ENCODE measurements at regions not wholly inside any gene's neighbourhood (a gene's known extent, or its start where the extent isn't known, plus 50 kb on each side); places are given as distances from the start of the nearest gene placed in this dataset.
"Not testable (repeated sequence)": the region's sequence is repeated elsewhere in the genome, so short reads cannot be mapped to it uniquely, and the experiment has no call there.

- no peak for DNase-seq (ENCODE audit: low spot score)
Measured at GRCh38 chr4:15162465-15163283, 160.4 kb downstream of the CPEB2 start.

- DNase-seq (ENCODE audit: low spot score) = no peak
Measured at GRCh38 chr4:15163284-15163645, 161.0 kb downstream of the CPEB2 start.

GRCh38 chr4:15164571-15164970, 162.3 kb downstream of the CPEB2 start:
- DNase-seq (ENCODE audit: low spot score) = no peak

- no peak for DNase-seq (ENCODE audit: low spot score)
Measured at GRCh38 chr4:15167743-15168142, 165.5 kb downstream of the CPEB2 start.

- DNase-seq (ENCODE audit: low spot score) = no peak
Measured at GRCh38 chr4:15168759-15169158, 166.5 kb downstream of the CPEB2 start.

- no peak for DNase-seq (ENCODE audit: low spot score)
Measured at GRCh38 chr4:15171725-15172124, 169.4 kb downstream of the CPEB2 start.

GRCh38 chr4:15173251-15173650, 171.0 kb downstream of the CPEB2 start:
- no peak for DNase-seq (ENCODE audit: low spot score)

- not testable (repeated sequence) for DNase-seq (ENCODE audit: low spot score)
Measured at GRCh38 chr4:15174168-15174567, 171.9 kb downstream of the CPEB2 start.

GRCh38 chr4:15179842-15180241, 177.6 kb downstream of the CPEB2 start:
- not testable (repeated sequence) for DNase-seq (ENCODE audit: low spot score)

GRCh38 chr4:15182600-15183220, 180.4 kb downstream of the CPEB2 start:
- no peak for DNase-seq (ENCODE audit: low spot score)

GRCh38 chr4:15186149-15186548, 183.9 kb downstream of the CPEB2 start:
- no peak for DNase-seq (ENCODE audit: low spot score)

GRCh38 chr4:15186806-15187205, 184.5 kb downstream of the CPEB2 start:
- no peak for DNase-seq (ENCODE audit: low spot score)

- no peak for DNase-seq (ENCODE audit: low spot score)
Measured at GRCh38 chr4:15188605-15189539, 186.6 kb downstream of the CPEB2 start.

- no peak for DNase-seq (ENCODE audit: low spot score)
Measured at GRCh38 chr4:15194520-15194919, 192.2 kb downstream of the CPEB2 start.

- DNase-seq (ENCODE audit: low spot score) = no peak
Measured at GRCh38 chr4:15197005-15197404, 194.7 kb downstream of the CPEB2 start.

- no peak for DNase-seq (ENCODE audit: low spot score)
Measured at GRCh38 chr4:15198070-15198727, 195.9 kb downstream of the CPEB2 start.

- DNase-seq (ENCODE audit: low spot score) = no peak
Measured at GRCh38 chr4:15201782-15202181, 199.5 kb downstream of the CPEB2 start.

GRCh38 chr4:15202481-15202880, 200.2 kb downstream of the CPEB2 start:
- no peak for DNase-seq (ENCODE audit: low spot score)

GRCh38 chr4:15206526-15206925, 204.2 kb downstream of the CPEB2 start:
- DNase-seq (ENCODE audit: low spot score) = not testable (repeated sequence)

GRCh38 chr4:15213302-15213970, 211.2 kb downstream of the CPEB2 start:
- no peak for DNase-seq (ENCODE audit: low spot score)

GRCh38 chr4:15215109-15215508, 212.7 kb upstream of the C1QTNF7 start:
- no peak for DNase-seq (ENCODE audit: low spot score)
